Liver (tissue), 8 donors: ENCODE measurements at regions not wholly inside any gene's neighbourhood (a gene's known extent, or its start where the extent isn't known, plus 50 kb on each side); places are given as distances from the start of the nearest gene placed in this dataset.

Source experiments
- DNase-seq: peaks from one replicate; pipeline ENCODE4 v3.0.0-alpha.2; 2017; ENCODE audit warnings: low spot score
- H3K27ac ChIP-seq, 2 donors: one replicate each; pipeline ENCODE4 v1.7.0; 2013; ENCODE audit warnings: inconsistent platforms in 2 of 2, low read length in 2 of 2, control low read depth in 1 of 2, low read depth in 1 of 2, mild to moderate bottlenecking in 1 of 2
- H3K27me3 ChIP-seq, 4 donors: one replicate each; pipeline versions ENCODE4 v1.6.1 to v1.7.0; 2013; ENCODE audit warnings: low read length in 3 of 4, inconsistent platforms in 1 of 4, mild to moderate bottlenecking in 1 of 4, moderate library complexity in 1 of 4; ENCODE audit not compliant: control insufficient read depth in 4 of 4, insufficient read depth in 4 of 4
- H3K36me3 ChIP-seq, 4 donors: one replicate each; pipeline versions ENCODE4 v1.6.1 to v1.7.0; 2013; ENCODE audit warnings: low read length in 3 of 4, mild to moderate bottlenecking in 3 of 4, low read depth in 1 of 4, moderate library complexity in 1 of 4; ENCODE audit not compliant: control insufficient read depth in 4 of 4, insufficient read depth in 3 of 4
- H3K4me1 ChIP-seq, 4 donors: one replicate each; pipeline versions ENCODE4 v1.6.1 to v1.7.0; 2013; ENCODE audit warnings: low read length in 3 of 4, mild to moderate bottlenecking in 3 of 4, moderate library complexity in 1 of 4; ENCODE audit not compliant: control insufficient read depth in 4 of 4, insufficient read depth in 4 of 4
- H3K4me3 ChIP-seq, 3 donors: one replicate each; pipeline versions ENCODE4 v1.6.1 to v1.7.0; 2013; ENCODE audit warnings: low read length in 3 of 3, control low read depth in 1 of 3, low read depth in 1 of 3, mild to moderate bottlenecking in 1 of 3
- H3K9ac ChIP-seq, 2 donors: one replicate each; pipeline ENCODE4 v1.7.0; 2013; ENCODE audit warnings: low read length in 2 of 2, mild to moderate bottlenecking in 2 of 2, moderate library complexity in 2 of 2, control low read depth in 1 of 2, low read depth in 1 of 2
- H3K9me3 ChIP-seq, 4 donors: one replicate each; pipeline versions ENCODE4 v1.6.1 to v1.7.0; 2013; ENCODE audit warnings: low read length in 3 of 4; ENCODE audit not compliant: control insufficient read depth in 4 of 4
- CTCF ChIP-seq: fragments of 150-350 bp; IDR thresholded peaks from 2 replicates; pipeline ENCODE4 v1.5.1; 2017; ENCODE audit warnings: improper control_type of control experiment, low read depth, low read length; ENCODE audit not compliant: missing input control
- FOXA1 ChIP-seq: IDR thresholded peaks from 2 replicates; pipeline ENCODE4 v1.6.1; 2016; ENCODE audit warnings: antibody characterized with exemption
- HNF4A ChIP-seq, 2 donors: conservative IDR thresholded peaks; 2 replicates each; pipeline ENCODE4 v1.6.1; 2016; ENCODE audit warnings: antibody characterized with exemption in 2 of 2, mild to moderate bottlenecking in 2 of 2
- HNF4G ChIP-seq: IDR thresholded peaks from 2 replicates; pipeline ENCODE4 v1.6.1; 2016; ENCODE audit warnings: antibody characterized with exemption
- JUND ChIP-seq, 2 donors: IDR thresholded peaks; 2 replicates each; pipeline ENCODE4 v1.6.1; 2016; ENCODE audit warnings: antibody characterized with exemption in 2 of 2
- MAX ChIP-seq: IDR thresholded peaks from 2 replicates; pipeline ENCODE4 v1.6.1; 2016; ENCODE audit warnings: antibody characterized with exemption
- NR2F2 ChIP-seq: IDR thresholded peaks from 2 replicates; pipeline ENCODE4 v1.6.1; 2016; ENCODE audit warnings: antibody characterized with exemption
- RAD21 ChIP-seq, 2 donors: IDR thresholded peaks; 2 replicates each; pipeline ENCODE4 v1.6.1; 2016; ENCODE audit warnings: antibody characterized with exemption in 2 of 2, mild to moderate bottlenecking in 2 of 2
- RXRA ChIP-seq, 2 donors: IDR thresholded peaks; 2 replicates each; pipeline ENCODE4 v1.6.1; 2017 to 2018; ENCODE audit warnings: antibody characterized with exemption in 2 of 2, mild to moderate bottlenecking in 1 of 2
- SP1 ChIP-seq: IDR thresholded peaks from 2 replicates; pipeline ENCODE4 v1.6.1; 2018; ENCODE audit warnings: antibody characterized with exemption, mild to moderate bottlenecking
- TAF1 ChIP-seq: conservative IDR thresholded peaks from 2 replicates; pipeline ENCODE4 v1.6.1; 2016; ENCODE audit warnings: antibody characterized with exemption, mild to moderate bottlenecking
- YY1 ChIP-seq: IDR thresholded peaks from 2 replicates; pipeline ENCODE4 v1.6.1; 2016; ENCODE audit warnings: antibody characterized with exemption, mild to moderate bottlenecking
- WGBS: extraction: QIAGEN DNeasy Blood & Tissue Kit; methylation state at CpG from one replicate; pipeline ENCODE4 v1.1.7; 2013; 5-methylcytosine and 5-hydroxymethylcytosine counted together
- TF ChIP-seq, protein P1 (sequence below): IDR thresholded peaks from 2 replicates; pipeline ENCODE4 v1.6.1; 2016; ENCODE audit warnings: antibody characterized with exemption
- donor health status: healthy.
- donor health status: healthy.
- donor health status: healthy.
- donor health status: healthy.
- donor health status: healthy.

DNA sequence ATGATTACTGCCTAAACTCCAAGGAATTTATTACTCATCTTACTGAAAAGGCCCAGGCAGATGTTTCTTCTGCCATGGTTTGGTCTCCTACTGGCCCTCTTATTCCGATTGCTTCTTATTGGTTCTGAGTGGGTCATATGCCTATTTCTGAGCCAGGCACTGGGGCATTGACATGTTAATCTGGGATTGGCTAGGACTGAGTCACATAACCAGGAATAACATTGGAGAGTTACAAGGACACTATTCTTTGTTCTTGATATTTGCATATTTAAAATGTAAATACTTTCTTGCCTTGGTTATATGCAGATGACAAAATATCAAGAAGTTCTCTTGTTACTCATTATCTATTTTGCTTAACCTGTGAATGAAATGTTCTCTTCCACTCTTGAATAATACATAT lies 534.4 kb upstream of the SLC39A10 start:
- no peak overlapping the region for H3K27ac ChIP-seq
- no peaks in the 10 kb centered on the region for H3K9me3 ChIP-seq
- no peak for DNase-seq
- no peaks in the 10 kb centered on the region for H3K27me3 ChIP-seq
- 61% methylated on average over 1 of the region's 1 CpG for WGBS
- no peak for TF ChIP-seq RXRA (IDR thresholded peaks at IDR 0.05)
- no peaks in the 10 kb centered on the region for H3K36me3 ChIP-seq
- H3K9ac ChIP-seq = no peak overlapping the region
- H3K4me3 ChIP-seq = no peak overlapping the region
- H3K4me1 ChIP-seq = no peaks in the 10 kb centered on the region

GRCh38 chr2:195121341-195121740 lies 535.7 kb upstream of the SLC39A10 start:
- H3K27me3 ChIP-seq = no peaks in the 10 kb centered on the region
- H3K9me3 ChIP-seq = no peaks in the 10 kb centered on the region
- H3K27ac ChIP-seq = no peak overlapping the region
- H3K4me3 ChIP-seq = no peak overlapping the region
- TF ChIP-seq MAX (no peak), CTCF (no peak), HNF4G (no peak), TAF1 (no peak), JUND (IDR thresholded peaks at IDR 0.05) (no peak), HNF4A (conservative IDR thresholded peaks at IDR 0.05) (no peak), SP1 (no peak), YY1 (no peak), NR2F2 (no peak)
- H3K36me3 ChIP-seq = no peaks in the 10 kb centered on the region
- 67% methylated on average over 3 of the region's 3 CpGs for WGBS
- no peak for DNase-seq
- no peak overlapping the region for H3K9ac ChIP-seq
- no peaks in the 10 kb centered on the region for H3K4me1 ChIP-seq

- Histone ChIP-seq H3K9me3 (no peaks in the 10 kb centered on the region), H3K27ac (no peak overlapping the region), H3K4me1 (no peaks in the 10 kb centered on the region), H3K36me3 (no peaks in the 10 kb centered on the region), H3K9ac (no peak overlapping the region), H3K27me3 (no peaks in the 10 kb centered on the region), H3K4me3 (no peak overlapping the region)
- TF ChIP-seq, protein P1, sequence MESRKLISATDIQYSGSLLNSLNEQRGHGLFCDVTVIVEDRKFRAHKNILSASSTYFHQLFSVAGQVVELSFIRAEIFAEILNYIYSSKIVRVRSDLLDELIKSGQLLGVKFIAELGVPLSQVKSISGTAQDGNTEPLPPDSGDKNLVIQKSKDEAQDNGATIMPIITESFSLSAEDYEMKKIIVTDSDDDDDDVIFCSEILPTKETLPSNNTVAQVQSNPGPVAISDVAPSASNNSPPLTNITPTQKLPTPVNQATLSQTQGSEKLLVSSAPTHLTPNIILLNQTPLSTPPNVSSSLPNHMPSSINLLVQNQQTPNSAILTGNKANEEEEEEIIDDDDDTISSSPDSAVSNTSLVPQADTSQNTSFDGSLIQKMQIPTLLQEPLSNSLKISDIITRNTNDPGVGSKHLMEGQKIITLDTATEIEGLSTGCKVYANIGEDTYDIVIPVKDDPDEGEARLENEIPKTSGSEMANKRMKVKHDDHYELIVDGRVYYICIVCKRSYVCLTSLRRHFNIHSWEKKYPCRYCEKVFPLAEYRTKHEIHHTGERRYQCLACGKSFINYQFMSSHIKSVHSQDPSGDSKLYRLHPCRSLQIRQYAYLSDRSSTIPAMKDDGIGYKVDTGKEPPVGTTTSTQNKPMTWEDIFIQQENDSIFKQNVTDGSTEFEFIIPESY = no peak
- TF ChIP-seq HNF4G (no peak), NR2F2 (no peak), FOXA1 (no peak)
- no peak for DNase-seq
These were observed 537.8 kb upstream of the SLC39A10 start for GRCh38 chr2:195119231-195119630.

GRCh38 chr2:195118276-195118675 lies 538.8 kb upstream of the SLC39A10 start:
- Histone ChIP-seq H3K4me3 (no peak overlapping the region), H3K9me3 (no peaks in the 10 kb centered on the region), H3K27ac (no peak overlapping the region), H3K4me1 (no peaks in the 10 kb centered on the region), H3K36me3 (no peaks in the 10 kb centered on the region), H3K9ac (no peak overlapping the region), H3K27me3 (no peaks in the 10 kb centered on the region)
- TF ChIP-seq NR2F2 (no peak), CTCF (no peak), RAD21 (IDR thresholded peaks at IDR 0.05) (no peak), RXRA (IDR thresholded peaks at IDR 0.05) (no peak)
- no peak for DNase-seq
- 71% methylated on average over 3 of the region's 3 CpGs for WGBS
